ENCODE measurements at regions not wholly inside any gene's neighbourhood (a gene's known extent, or its start where the extent isn't known, plus 50 kb on each side); places are given as distances from the start of the nearest gene placed in this dataset.

DNA sequence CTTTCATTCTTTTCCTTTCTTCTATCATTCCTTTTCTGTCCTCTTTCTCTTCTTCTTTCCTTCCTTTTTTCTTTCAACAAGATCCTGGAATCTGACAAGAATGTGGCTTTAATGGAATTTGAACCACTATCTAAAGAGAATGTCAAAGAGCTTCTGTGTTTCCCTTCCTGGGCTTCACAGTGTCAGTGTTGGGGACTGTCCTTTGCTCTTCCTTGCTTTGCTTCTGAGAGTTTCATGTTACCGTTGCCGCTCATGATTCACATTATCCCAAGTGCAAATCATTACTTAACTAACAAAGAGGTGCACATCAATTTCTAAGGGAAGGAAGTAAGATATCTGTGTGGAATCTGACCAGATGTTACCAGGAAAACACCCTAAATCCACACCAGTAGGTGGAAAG lies 90.5 kb upstream of the DDIT4L start:
- intact Hi-C loops (cut with DNase I, micrococcal nuclease), result no loop called here
- Histone ChIP-seq H3K36me3 (ENCODE audit: insufficient read depth, low read length) (no peaks in the 10 kb centered on the region), H3K27me3 (ENCODE audit: control insufficient read depth in 1 of 2, insufficient read depth in 2 of 2, low read length in 2 of 2) (no peaks in the 10 kb centered on the region), H3K4me1 (ENCODE audit: insufficient read depth, low read length) (no peaks in the 10 kb centered on the region), H3K4me3 (ENCODE audit: low read length) (no peak overlapping the region), H3K27ac (ENCODE audit: low read depth in 1 of 2, low read length in 2 of 2) (no peak overlapping the region), H3K9me3 (ENCODE audit: control insufficient read depth in 1 of 2, insufficient read depth in 1 of 2, low read length in 2 of 2) (no peaks in the 10 kb centered on the region)
- Mint-ChIP-seq H3K4me3 (no peak overlapping the region), H3K9me3 (no peaks in the 10 kb centered on the region), H3K4me1 (ENCODE audit: low read depth) (no peaks in the 10 kb centered on the region), H3K36me3 (ENCODE audit: low read depth) (no peaks in the 10 kb centered on the region), H3K27me3 (no peaks in the 10 kb centered on the region), H3K27ac (no peak overlapping the region)
- no peak for ATAC-seq (ENCODE audit: poor library complexity)
- ChIA-PET POLR2A (no interaction called here), CTCF (no interaction called here)
- TF ChIP-seq CTCF (IDR thresholded peaks at IDR 0.05), result no peak
- no peak for DNase-seq

- Mint-ChIP-seq H3K27ac (no peak overlapping the region), H3K4me3 (no peak overlapping the region), H3K27me3 (no peaks in the 10 kb centered on the region), H3K36me3 (ENCODE audit: low read depth) (no peaks in the 10 kb centered on the region), H3K9me3 (no peaks in the 10 kb centered on the region), H3K4me1 (ENCODE audit: low read depth) (no peaks in the 10 kb centered on the region)
- no peak for ATAC-seq (ENCODE audit: poor library complexity)
- no peaks in the 10 kb centered on the region for H3K36me3 ChIP-seq (ENCODE audit: insufficient read depth, low read length)
- no peak for DNase-seq
- H3K9me3 ChIP-seq (ENCODE audit: control insufficient read depth in 1 of 2, insufficient read depth in 1 of 2, low read length in 2 of 2), result no peaks in the 10 kb centered on the region
- CTCF ChIA-PET, result no interaction called here
- intact Hi-C loops (cut with DNase I, micrococcal nuclease), result no loop called here
- H3K4me1 ChIP-seq (ENCODE audit: insufficient read depth, low read length), result no peaks in the 10 kb centered on the region
- no peak overlapping the region for H3K4me3 ChIP-seq (ENCODE audit: low read length)
- no peaks in the 10 kb centered on the region for H3K27me3 ChIP-seq (ENCODE audit: control insufficient read depth in 1 of 2, insufficient read depth in 2 of 2, low read length in 2 of 2)
- H3K27ac ChIP-seq (ENCODE audit: low read depth in 1 of 2, low read length in 2 of 2), result no peak overlapping the region
- TF ChIP-seq CTCF (IDR thresholded peaks at IDR 0.05), result no peak
- POLR2A ChIA-PET, result no interaction called here
These were observed 88.3 kb upstream of the DDIT4L start for GRCh38 chr4:100278567-100278966.

GRCh38 chr4:100269446-100269845 lies 79.2 kb upstream of the DDIT4L start:
- H3K4me3 ChIP-seq (ENCODE audit: low read length), result no peak overlapping the region
- Mint-ChIP-seq H3K36me3 (ENCODE audit: low read depth) (no peaks in the 10 kb centered on the region), H3K4me1 (ENCODE audit: low read depth) (no peaks in the 10 kb centered on the region), H3K9me3 (no peaks in the 10 kb centered on the region), H3K4me3 (no peak overlapping the region), H3K27me3 (no peaks in the 10 kb centered on the region), H3K27ac (no peak overlapping the region)
- POLR2A ChIA-PET, result no interaction called here
- H3K27ac ChIP-seq (ENCODE audit: low read depth in 1 of 2, low read length in 2 of 2), result no peak overlapping the region
- H3K36me3 ChIP-seq (ENCODE audit: insufficient read depth, low read length), result no peaks in the 10 kb centered on the region
- CTCF ChIA-PET, result no interaction called here
- no peak for ATAC-seq (ENCODE audit: poor library complexity)
- peaks cover 0 to 2% of the 10 kb centered on the region in 2 experiments for H3K27me3 ChIP-seq (ENCODE audit: control insufficient read depth in 1 of 2, insufficient read depth in 2 of 2, low read length in 2 of 2)
- intact Hi-C loops (cut with DNase I, micrococcal nuclease), result no loop called here
- no peak for TF ChIP-seq CTCF (IDR thresholded peaks at IDR 0.05)
- H3K4me1 ChIP-seq (ENCODE audit: insufficient read depth, low read length), result no peaks in the 10 kb centered on the region
- peaks cover 0 to 7% of the 10 kb centered on the region in 2 experiments for H3K9me3 ChIP-seq (ENCODE audit: control insufficient read depth in 1 of 2, insufficient read depth in 1 of 2, low read length in 2 of 2)
- DNase-seq, result no peak

Data from CD4-positive, alpha-beta T cell (primary cell).